Muscle layer of colon (tissue), 2 donors: ENCODE measurements at regions not wholly inside any gene's neighbourhood (a gene's known extent, or its start where the extent isn't known, plus 50 kb on each side); places are given as distances from the start of the nearest gene placed in this dataset.

Source experiments
- H3K27ac ChIP-seq: one replicate; pipeline ENCODE4 v1.7.0; 2013; ENCODE audit warnings: low read depth, mild to moderate bottlenecking, low read length, moderate library complexity
- H3K27me3 ChIP-seq, 2 donors: one replicate each; pipeline ENCODE4 v1.7.0; 2013; ENCODE audit warnings: low read length in 2 of 2, mild to moderate bottlenecking in 2 of 2; ENCODE audit not compliant: insufficient read depth in 2 of 2, control insufficient read depth in 1 of 2
- H3K36me3 ChIP-seq: one replicate; pipeline ENCODE4 v1.7.0; 2013; ENCODE audit warnings: mild to moderate bottlenecking, low read length; ENCODE audit not compliant: insufficient read depth
- H3K4me1 ChIP-seq: one replicate; pipeline ENCODE4 v1.7.0; 2013; ENCODE audit warnings: mild to moderate bottlenecking, low read length; ENCODE audit not compliant: insufficient read depth
- H3K4me3 ChIP-seq, 2 donors: one replicate each; pipeline ENCODE4 v1.7.0; 2013; ENCODE audit warnings: low read length in 2 of 2, low read depth in 1 of 2, mild to moderate bottlenecking in 1 of 2, moderate library complexity in 1 of 2
- H3K9ac ChIP-seq: one replicate; pipeline ENCODE4 v1.7.0; 2013; ENCODE audit warnings: low read length
- H3K9me3 ChIP-seq: one replicate; pipeline ENCODE4 v1.7.0; 2013; ENCODE audit warnings: mild to moderate bottlenecking, low read length
- donor health status: abdominal sarcoma.
- donor health status: Adenocarcinoma of cecum.

DNA sequence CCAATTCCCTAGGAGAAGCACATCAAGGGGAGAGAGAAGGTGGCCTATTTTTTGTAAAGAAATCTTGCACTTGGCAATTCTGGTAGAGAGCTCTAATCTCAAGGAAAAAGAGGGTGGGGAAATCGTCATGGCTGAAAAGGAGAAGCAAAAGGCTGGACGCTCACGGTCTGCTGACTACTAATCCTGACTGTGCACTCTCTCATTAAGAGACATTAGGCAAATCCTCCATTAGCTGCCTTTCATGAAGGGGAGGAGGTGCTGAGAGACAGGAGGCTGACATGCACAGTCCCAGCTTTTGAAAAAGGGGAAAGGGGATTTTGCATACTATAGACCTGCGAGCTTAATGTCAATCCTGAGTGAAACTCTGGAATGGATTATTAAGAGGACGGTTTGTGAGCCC is 170.0 kb downstream of the NR2F2 start:
- H3K36me3 ChIP-seq, result no peaks in the 10 kb centered on the region
- H3K9ac ChIP-seq, result no peak overlapping the region
- no peaks in the 10 kb centered on the region for H3K4me1 ChIP-seq
- no peaks in the 10 kb centered on the region for H3K27me3 ChIP-seq
- no peaks in the 10 kb centered on the region for H3K9me3 ChIP-seq
- H3K4me3 ChIP-seq, result no peak overlapping the region
- H3K27ac ChIP-seq, result no peak overlapping the region

DNA sequence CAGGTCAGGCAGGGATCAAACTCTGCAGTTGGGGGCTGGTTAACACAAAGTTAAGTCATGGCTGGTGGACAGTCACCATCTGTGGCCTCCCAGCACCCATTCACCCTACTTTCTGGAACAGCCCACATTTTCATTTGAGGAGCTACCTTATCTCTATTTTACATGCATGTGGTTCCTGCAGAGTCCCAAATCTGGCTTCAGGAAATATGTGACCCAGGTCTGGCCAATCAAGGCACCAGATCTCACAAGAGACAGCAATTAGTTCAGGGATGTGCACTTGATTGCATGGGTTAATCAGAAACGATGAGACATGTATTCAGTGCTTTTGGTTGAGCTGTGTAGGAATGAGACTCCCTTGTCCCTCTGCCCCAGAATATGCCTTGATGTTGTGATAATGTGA is 170.9 kb downstream of the NR2F2 start:
- Histone ChIP-seq H3K4me1 (no peaks in the 10 kb centered on the region), H3K27me3 (no peaks in the 10 kb centered on the region), H3K27ac (no peak overlapping the region), H3K4me3 (no peak overlapping the region), H3K9ac (no peak overlapping the region), H3K36me3 (no peaks in the 10 kb centered on the region), H3K9me3 (no peaks in the 10 kb centered on the region)

DNA sequence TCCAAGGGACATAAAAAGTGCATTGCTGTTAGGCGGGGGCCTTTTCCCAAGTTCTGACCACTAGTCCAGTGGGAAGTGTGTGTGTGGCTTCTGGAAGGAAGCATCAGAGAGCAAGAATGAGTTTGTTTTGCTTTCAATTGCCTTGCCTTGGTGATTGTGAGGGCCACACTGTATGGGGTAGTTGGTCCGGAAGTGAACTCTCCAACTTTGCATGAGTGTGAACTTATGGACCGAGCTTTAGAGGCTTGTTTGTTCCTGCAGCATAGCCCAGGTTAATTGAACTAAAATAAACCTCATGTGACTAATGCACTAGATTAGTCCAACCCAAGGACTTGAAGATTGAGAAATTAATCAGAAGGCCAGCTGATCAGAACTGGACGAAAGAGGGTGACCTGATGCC is 171.7 kb downstream of the NR2F2 start:
- H3K4me3 ChIP-seq, result no peak overlapping the region
- no peak overlapping the region for H3K9ac ChIP-seq
- no peaks in the 10 kb centered on the region for H3K9me3 ChIP-seq
- H3K27ac ChIP-seq, result no peak overlapping the region
- H3K27me3 ChIP-seq, result no peaks in the 10 kb centered on the region
- H3K4me1 ChIP-seq, result no peaks in the 10 kb centered on the region
- H3K36me3 ChIP-seq, result no peaks in the 10 kb centered on the region

DNA sequence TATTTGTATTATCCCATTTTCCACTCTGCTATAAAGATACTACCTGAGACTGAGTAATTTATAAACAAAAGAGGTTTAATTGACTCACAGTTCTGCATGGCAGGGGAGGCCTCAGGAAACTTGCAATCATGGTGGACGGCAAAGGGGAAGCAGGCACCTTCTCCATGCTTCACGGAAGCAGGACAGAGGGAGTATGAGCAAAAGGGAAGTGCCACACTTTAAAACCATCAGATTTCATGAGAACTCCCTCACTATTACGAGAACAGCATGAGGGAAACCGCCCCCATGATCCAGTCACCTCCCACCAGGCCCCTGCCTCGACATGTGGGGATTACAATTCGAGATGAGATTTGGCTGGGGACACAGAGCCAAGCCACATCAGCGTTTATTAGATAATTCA is 172.8 kb downstream of the NR2F2 start:
- H3K9ac ChIP-seq, result no peak overlapping the region
- H3K4me1 ChIP-seq, result no peaks in the 10 kb centered on the region
- H3K4me3 ChIP-seq, result no peak overlapping the region
- no peak overlapping the region for H3K27ac ChIP-seq
- H3K9me3 ChIP-seq, result no peaks in the 10 kb centered on the region
- H3K36me3 ChIP-seq, result no peaks in the 10 kb centered on the region
- H3K27me3 ChIP-seq, result no peaks in the 10 kb centered on the region

DNA sequence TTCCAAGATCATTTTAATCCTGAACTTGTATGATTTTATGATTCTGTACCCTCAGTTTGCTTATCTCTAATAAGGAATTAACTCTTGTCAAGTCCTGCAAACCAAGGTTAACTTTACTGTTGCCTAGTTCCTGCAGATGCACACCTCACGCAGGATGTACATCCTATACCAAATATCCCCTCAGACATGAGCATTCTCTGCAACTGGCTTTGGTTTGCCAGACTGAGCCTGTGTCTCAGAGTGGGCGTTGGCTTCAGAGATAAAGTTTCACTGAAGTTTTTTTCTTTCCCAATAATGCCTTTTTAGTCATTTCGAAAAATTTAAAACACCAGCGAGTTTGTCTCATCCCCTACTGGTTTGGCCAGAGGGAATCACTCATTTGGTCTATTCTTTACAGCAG is 173.9 kb downstream of the NR2F2 start:
- Histone ChIP-seq H3K9ac (no peak overlapping the region), H3K4me3 (no peak overlapping the region), H3K27ac (no peak overlapping the region), H3K4me1 (no peaks in the 10 kb centered on the region), H3K36me3 (no peaks in the 10 kb centered on the region), H3K9me3 (no peaks in the 10 kb centered on the region), H3K27me3 (no peaks in the 10 kb centered on the region)

DNA sequence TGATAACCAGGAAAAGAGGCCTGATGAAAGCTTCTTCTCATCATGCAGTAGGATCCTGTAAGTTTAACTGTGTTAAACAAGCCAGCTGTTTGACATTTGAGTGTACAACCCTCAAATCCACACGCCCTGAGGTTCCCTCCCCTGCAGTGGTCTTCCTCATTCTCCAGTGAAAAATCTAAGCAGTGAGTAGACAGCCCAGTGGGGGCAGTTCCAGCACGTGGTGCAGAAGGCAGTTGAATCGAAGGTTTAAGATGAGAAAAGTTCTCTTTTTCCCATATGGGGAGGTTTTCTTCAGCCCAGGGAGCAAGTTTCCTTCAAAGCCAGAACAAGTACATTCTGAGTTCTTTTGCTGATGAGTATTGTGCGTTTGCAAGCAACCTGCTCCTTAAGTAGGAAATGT is 174.5 kb downstream of the NR2F2 start:
- Histone ChIP-seq H3K4me1 (no peaks in the 10 kb centered on the region), H3K9ac (no peak overlapping the region), H3K27me3 (no peaks in the 10 kb centered on the region), H3K27ac (no peak overlapping the region), H3K9me3 (no peaks in the 10 kb centered on the region), H3K36me3 (no peaks in the 10 kb centered on the region), H3K4me3 (no peak overlapping the region)

DNA sequence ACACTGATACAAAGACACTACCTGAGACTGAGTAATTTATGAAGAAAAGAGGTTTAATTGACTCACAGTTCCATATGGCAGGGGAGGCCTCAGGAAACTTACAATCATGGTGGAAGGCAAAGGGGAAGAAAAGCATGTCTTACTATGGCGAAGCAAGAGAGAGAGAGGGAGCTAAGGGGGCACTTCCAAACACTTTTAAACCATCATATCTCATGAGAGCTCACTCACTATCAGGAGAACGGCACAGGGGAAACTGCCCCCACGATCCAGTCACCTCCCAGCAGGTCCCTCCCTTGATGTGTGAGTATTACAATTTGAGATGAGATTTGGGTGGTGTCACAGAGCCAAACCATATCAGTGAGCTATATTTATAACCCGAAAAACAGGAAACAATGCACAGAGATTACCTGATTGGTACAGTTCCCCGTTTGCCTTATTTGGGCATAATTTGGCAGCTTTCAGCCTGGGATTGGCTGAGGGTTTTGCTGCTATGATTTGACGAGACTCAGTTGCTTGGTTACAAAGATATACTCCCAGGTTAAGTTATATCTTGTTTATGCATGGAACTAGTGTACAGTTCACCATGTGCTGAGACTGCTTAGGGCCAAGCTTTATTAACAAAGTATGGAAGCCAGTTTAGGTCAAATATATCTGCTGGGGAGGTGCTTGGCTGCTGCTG is 184.2 kb downstream of the NR2F2 start:
- no peaks in the 10 kb centered on the region for H3K4me1 ChIP-seq

DNA sequence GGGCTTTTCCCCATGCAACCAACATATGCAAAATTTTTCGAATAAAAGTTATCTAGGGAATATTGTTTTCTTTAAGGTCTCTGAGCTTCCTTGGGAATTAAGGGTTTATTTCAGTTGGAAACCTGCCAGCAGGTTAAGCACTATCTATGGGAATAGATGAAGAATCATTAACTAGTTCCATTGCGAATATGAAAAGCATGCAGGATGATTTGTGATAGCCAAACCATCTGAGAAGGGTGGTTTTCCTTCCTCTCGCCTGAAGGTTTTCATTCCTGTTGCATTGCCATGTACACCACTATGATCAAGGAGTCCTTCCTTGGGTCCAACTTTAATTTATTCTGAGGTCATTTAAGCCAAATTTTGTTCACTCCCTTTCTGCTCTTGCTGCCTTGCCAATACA is 184.9 kb downstream of the NR2F2 start:
- no peaks in the 10 kb centered on the region for H3K27me3 ChIP-seq
- no peak overlapping the region for H3K27ac ChIP-seq
- H3K36me3 ChIP-seq, result no peaks in the 10 kb centered on the region
- H3K9ac ChIP-seq, result no peak overlapping the region
- H3K4me1 ChIP-seq, result no peaks in the 10 kb centered on the region
- H3K4me3 ChIP-seq, result no peak overlapping the region
- H3K9me3 ChIP-seq, result no peaks in the 10 kb centered on the region

More for the DNA sequence above, 184.2 kb downstream of the NR2F2 start:
- no peaks in the 10 kb centered on the region for H3K27me3 ChIP-seq
- no peak overlapping the region for H3K9ac ChIP-seq
- H3K36me3 ChIP-seq, result no peaks in the 10 kb centered on the region
- no peaks in the 10 kb centered on the region for H3K9me3 ChIP-seq
- H3K27ac ChIP-seq, result no peak overlapping the region
- H3K4me3 ChIP-seq, result no peak overlapping the region

DNA sequence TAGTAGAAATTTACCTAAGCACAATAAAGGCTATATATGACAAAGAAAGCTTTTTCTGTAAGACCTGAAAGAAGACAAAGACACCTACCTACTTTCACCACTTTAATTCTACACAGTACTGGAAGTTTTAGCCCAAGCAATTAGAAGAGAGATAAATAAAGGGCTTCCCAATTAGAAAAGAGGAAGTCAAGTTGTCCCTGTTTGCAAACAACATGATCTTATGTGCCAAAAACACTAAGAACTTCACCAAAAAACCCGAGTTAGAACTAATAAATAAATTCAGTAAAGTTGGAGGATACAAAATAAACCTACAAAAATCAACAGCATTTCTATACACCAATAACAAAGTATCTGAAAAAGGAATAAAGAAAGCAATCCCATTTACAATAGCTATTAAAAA is 190.9 kb downstream of the NR2F2 start:
- peaks cover 0 to 5% of the 10 kb centered on the region in 2 donors for H3K27me3 ChIP-seq
- H3K27ac ChIP-seq, result no peak overlapping the region
- no peaks in the 10 kb centered on the region for H3K9me3 ChIP-seq
- H3K4me3 ChIP-seq, result no peak overlapping the region
- H3K4me1 ChIP-seq, result no peaks in the 10 kb centered on the region
- no peak overlapping the region for H3K9ac ChIP-seq
- H3K36me3 ChIP-seq, result no peaks in the 10 kb centered on the region

DNA sequence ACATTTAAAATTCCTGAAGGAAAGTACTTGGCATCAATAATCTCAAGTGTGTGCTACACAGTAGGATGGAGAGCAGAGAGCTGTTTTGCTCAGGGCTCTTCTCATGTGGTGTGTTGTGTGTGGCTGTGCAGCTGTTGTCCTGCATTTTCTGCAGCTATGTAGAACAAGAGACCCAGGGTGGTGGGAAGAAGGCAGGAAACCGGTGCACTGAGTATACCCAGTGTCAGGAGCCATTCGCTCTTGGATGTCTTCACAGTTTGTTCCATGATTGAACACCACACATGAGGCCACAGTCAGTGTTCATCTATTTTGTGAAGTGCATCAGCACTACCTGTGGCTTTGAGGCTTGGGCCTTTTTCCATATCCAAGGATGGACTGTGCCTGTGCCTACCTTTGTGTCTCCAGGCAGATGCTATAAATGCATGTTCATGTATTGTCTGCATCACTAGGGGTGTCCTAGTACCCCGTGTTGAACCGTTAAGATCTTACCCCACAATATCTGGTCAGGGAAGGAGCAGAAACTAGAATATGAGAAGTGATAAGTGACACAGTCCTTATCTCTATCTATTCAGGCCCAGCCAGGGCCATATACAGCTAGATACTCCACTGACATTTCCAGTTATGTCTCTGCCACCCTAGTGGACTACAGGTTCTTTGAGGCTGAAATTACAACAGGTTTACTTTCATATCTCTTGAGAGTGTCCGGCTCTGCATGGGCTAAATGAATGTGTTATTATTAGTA is 194.3 kb downstream of the NR2F2 start:
- H3K4me3 ChIP-seq, result no peak overlapping the region
- H3K27ac ChIP-seq, result no peak overlapping the region
- H3K9ac ChIP-seq, result no peak overlapping the region
- H3K36me3 ChIP-seq, result no peaks in the 10 kb centered on the region
- H3K4me1 ChIP-seq, result no peaks in the 10 kb centered on the region
- peaks cover 0 to 5% of the 10 kb centered on the region in 2 donors for H3K27me3 ChIP-seq
- H3K9me3 ChIP-seq, result no peaks in the 10 kb centered on the region

DNA sequence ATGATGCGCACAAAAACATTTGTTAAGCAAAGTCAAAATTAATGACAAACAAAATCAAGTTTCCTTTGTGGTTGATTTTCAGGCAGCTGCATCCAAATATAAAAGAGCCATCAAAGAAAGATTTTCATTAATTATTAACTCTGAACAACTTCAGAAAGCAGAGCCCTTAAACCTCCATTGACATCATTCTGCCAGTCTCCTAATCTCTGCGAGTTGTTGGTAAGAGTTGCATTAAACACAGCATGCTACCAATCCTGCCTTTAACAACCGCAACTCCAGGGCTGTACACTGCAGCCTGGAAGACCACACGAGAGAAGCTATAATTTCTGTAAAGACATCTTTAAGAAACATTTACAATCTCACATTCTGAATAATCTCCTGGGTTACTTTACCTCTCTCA is 204.6 kb downstream of the NR2F2 start:
- H3K27ac ChIP-seq, result no peak overlapping the region
- no peak overlapping the region for H3K9ac ChIP-seq
- H3K36me3 ChIP-seq, result no peaks in the 10 kb centered on the region
- no peaks in the 10 kb centered on the region for H3K4me1 ChIP-seq
- H3K27me3 ChIP-seq, result no peaks in the 10 kb centered on the region
- H3K9me3 ChIP-seq, result no peaks in the 10 kb centered on the region
- no peak overlapping the region for H3K4me3 ChIP-seq

DNA sequence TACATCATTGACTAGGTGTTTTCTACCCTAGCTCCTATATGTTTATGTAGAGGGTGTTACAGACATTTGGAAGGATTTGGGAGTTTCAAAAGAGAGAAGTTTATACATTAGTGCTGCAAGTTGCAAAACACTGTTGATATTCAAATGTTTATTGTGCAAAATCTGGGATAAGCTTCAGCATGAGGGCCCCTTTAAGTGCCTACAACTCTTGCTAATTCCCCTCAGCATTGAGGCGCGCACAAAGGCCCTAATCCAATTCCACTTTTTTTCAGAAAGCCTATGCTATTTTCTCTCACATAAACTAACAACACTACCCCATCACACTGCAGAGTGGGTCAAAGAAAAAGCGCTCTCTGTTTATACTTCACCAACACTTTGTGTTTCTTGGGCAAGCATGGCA is 208.0 kb downstream of the NR2F2 start:
- Histone ChIP-seq H3K4me3 (no peak overlapping the region), H3K36me3 (no peaks in the 10 kb centered on the region), H3K9me3 (no peaks in the 10 kb centered on the region), H3K4me1 (no peaks in the 10 kb centered on the region), H3K9ac (no peak overlapping the region), H3K27ac (no peak overlapping the region), H3K27me3 (no peaks in the 10 kb centered on the region)
